ENCODE measurements at regions not wholly inside any gene's neighbourhood (a gene's known extent, or its start where the extent isn't known, plus 50 kb on each side); places are given as distances from the start of the nearest gene placed in this dataset.

DNA sequence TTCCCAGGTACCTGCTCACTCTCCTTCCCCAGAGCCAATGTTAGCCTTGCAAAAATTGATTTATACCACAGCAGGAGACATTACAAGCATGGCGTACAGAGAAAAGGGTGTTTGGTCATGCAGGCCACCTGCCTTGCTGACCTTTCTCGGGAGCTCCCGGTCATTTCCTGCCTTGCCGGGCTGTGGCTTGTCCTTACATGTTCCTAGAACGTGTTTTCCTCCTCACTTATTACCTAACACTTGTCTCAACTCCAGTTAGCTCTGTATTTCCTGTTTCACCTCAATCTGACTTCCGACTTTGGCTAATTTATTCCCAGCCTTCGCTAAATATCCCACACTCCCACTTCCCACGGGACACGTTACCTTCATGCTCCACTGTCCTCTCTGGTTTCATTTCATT, 282.5 kb downstream of the ICE1 start:
- Histone ChIP-seq H3K9me3 (ENCODE audit: control insufficient read depth, insufficient read depth, low read length) (no peaks in the 10 kb centered on the region), H3K27me3 (ENCODE audit: control insufficient read depth, low read length) (no peaks in the 10 kb centered on the region), H3K4me3 (ENCODE audit: low read length) (no peak overlapping the region), H4K20me1 (ENCODE audit: control insufficient read depth, insufficient read depth, low read depth, low read length) (no peaks in the 10 kb centered on the region), H3K36me3 (ENCODE audit: control insufficient read depth, low read length) (no peaks in the 10 kb centered on the region), H3K9me2 (replicated peaks; ENCODE audit: control insufficient read depth, low read length) (no peaks in the 10 kb centered on the region), H3F3A (ENCODE audit: control insufficient read depth, insufficient read depth) (no peaks in the 10 kb centered on the region), H3K4me2 (ENCODE audit: low read length) (no peak overlapping the region), H3K27ac (ENCODE audit: low read depth, low read length) (no peak overlapping the region), H3K4me1 (ENCODE audit: control insufficient read depth, low read length) (no peaks in the 10 kb centered on the region), H3K79me2 (ENCODE audit: control insufficient read depth, low read length) (no peaks in the 10 kb centered on the region)
- TF ChIP-seq EZH2phosphoT487 (IDR thresholded peaks at IDR 0.05; ENCODE audit: borderline replicate concordance, low read length), result no peak
- TF ChIP-seq, protein P1, sequence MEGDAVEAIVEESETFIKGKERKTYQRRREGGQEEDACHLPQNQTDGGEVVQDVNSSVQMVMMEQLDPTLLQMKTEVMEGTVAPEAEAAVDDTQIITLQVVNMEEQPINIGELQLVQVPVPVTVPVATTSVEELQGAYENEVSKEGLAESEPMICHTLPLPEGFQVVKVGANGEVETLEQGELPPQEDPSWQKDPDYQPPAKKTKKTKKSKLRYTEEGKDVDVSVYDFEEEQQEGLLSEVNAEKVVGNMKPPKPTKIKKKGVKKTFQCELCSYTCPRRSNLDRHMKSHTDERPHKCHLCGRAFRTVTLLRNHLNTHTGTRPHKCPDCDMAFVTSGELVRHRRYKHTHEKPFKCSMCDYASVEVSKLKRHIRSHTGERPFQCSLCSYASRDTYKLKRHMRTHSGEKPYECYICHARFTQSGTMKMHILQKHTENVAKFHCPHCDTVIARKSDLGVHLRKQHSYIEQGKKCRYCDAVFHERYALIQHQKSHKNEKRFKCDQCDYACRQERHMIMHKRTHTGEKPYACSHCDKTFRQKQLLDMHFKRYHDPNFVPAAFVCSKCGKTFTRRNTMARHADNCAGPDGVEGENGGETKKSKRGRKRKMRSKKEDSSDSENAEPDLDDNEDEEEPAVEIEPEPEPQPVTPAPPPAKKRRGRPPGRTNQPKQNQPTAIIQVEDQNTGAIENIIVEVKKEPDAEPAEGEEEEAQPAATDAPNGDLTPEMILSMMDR (IDR thresholded peaks at IDR 0.05; ENCODE audit: low read depth, low read length, poor library complexity, severe bottlenecking), result no peak

DNA sequence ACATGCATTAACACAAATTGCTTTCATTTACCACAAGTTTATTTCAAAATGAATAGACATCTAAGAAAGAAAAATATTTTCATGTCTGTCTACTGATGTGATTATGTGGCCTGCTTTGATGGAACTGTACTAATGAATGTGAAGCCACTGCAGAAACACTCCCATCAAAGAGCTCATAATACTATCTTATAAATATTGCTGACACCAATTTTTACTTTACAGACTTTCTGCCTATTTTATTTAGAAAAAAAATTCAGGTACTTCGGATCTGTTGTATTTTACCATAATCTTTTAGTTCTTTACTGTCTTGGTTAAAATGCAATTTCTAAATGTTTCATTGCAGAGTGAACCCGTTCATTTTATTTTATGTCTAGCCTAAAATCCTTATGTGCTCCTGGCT, 281.9 kb downstream of the ICE1 start:
- Histone ChIP-seq H3K9me3 (ENCODE audit: control insufficient read depth, insufficient read depth, low read length) (no peaks in the 10 kb centered on the region), H3K27ac (ENCODE audit: low read depth, low read length) (no peak overlapping the region), H3K4me1 (ENCODE audit: control insufficient read depth, low read length) (no peaks in the 10 kb centered on the region), H3K4me3 (ENCODE audit: low read length) (no peak overlapping the region), H4K20me1 (ENCODE audit: control insufficient read depth, insufficient read depth, low read depth, low read length) (no peaks in the 10 kb centered on the region), H3K27me3 (ENCODE audit: control insufficient read depth, low read length) (no peaks in the 10 kb centered on the region), H3K36me3 (ENCODE audit: control insufficient read depth, low read length) (no peaks in the 10 kb centered on the region), H3K79me2 (ENCODE audit: control insufficient read depth, low read length) (no peaks in the 10 kb centered on the region), H3K9me2 (replicated peaks; ENCODE audit: control insufficient read depth, low read length) (no peaks in the 10 kb centered on the region), H3K4me2 (ENCODE audit: low read length) (no peak overlapping the region), H3F3A (ENCODE audit: control insufficient read depth, insufficient read depth) (no peaks in the 10 kb centered on the region)
- TF ChIP-seq EZH2phosphoT487 (IDR thresholded peaks at IDR 0.05; ENCODE audit: borderline replicate concordance, low read length), result no peak
- TF ChIP-seq, protein P1 (IDR thresholded peaks at IDR 0.05; ENCODE audit: low read depth, low read length, poor library complexity, severe bottlenecking), result no peak

DNA sequence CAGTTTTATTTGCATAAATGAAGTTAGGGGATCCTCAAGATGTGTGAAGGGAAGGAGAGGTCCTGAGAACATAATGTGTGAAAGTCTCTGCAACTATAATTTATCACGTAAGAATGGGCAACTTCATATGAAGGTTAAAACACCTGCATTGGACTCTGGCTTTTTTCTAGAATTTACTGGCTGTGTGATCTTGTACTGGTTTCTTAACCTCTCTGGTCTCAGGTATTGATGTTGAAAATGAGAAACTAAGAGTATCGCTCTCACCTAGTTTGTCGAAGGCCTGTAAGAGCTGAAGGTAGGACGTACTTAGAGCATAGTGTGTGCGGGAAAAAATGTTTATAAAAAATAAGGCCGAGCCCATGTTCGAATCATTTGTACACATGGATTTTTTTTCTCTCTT, 280.5 kb downstream of the ICE1 start:
- Histone ChIP-seq H3K9me2 (replicated peaks; ENCODE audit: control insufficient read depth, low read length) (no peaks in the 10 kb centered on the region), H3K4me1 (ENCODE audit: control insufficient read depth, low read length) (no peaks in the 10 kb centered on the region), H3K4me2 (ENCODE audit: low read length) (no peak overlapping the region), H4K20me1 (ENCODE audit: control insufficient read depth, insufficient read depth, low read depth, low read length) (no peaks in the 10 kb centered on the region), H3K9me3 (ENCODE audit: control insufficient read depth, insufficient read depth, low read length) (no peaks in the 10 kb centered on the region), H3K36me3 (ENCODE audit: control insufficient read depth, low read length) (no peaks in the 10 kb centered on the region), H3K4me3 (ENCODE audit: low read length) (no peak overlapping the region), H3K79me2 (ENCODE audit: control insufficient read depth, low read length) (no peaks in the 10 kb centered on the region), H3K27ac (ENCODE audit: low read depth, low read length) (no peak overlapping the region), H3F3A (ENCODE audit: control insufficient read depth, insufficient read depth) (no peaks in the 10 kb centered on the region), H3K27me3 (ENCODE audit: control insufficient read depth, low read length) (no peaks in the 10 kb centered on the region)
- TF ChIP-seq EZH2phosphoT487 (IDR thresholded peaks at IDR 0.05; ENCODE audit: borderline replicate concordance, low read length), result no peak
- TF ChIP-seq, protein P1 (IDR thresholded peaks at IDR 0.05; ENCODE audit: low read depth, low read length, poor library complexity, severe bottlenecking), result no peak

DNA sequence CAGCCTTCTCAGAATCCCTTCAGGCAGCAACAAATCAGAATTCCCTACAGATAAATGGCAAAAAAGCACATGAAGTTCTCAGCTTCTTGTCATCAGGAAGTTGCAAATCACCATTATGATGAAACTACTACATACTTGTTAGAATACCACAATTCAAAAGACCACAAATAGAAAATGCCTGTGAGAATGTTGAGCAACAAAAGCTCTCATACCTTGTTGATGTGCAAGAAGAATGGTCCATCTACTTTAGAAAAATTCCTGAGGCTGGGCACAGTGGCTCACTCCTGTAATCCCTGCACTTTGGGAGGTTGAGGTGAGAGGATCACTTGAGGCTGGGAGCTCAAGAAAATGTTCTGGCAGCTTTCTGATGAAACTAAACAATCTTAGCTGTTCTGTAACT, 278.1 kb downstream of the ICE1 start:
- H3F3A ChIP-seq (ENCODE audit: control insufficient read depth, insufficient read depth), result no peaks in the 10 kb centered on the region

More for the DNA sequence above, 278.1 kb downstream of the ICE1 start:
- Histone ChIP-seq H3K4me3 (ENCODE audit: low read length) (no peak overlapping the region), H3K4me1 (ENCODE audit: control insufficient read depth, low read length) (no peaks in the 10 kb centered on the region), H3K27ac (ENCODE audit: low read depth, low read length) (no peak overlapping the region), H3K4me2 (ENCODE audit: low read length) (no peak overlapping the region), H4K20me1 (ENCODE audit: control insufficient read depth, insufficient read depth, low read depth, low read length) (no peaks in the 10 kb centered on the region), H3K27me3 (ENCODE audit: control insufficient read depth, low read length) (no peaks in the 10 kb centered on the region), H3K9me2 (replicated peaks; ENCODE audit: control insufficient read depth, low read length) (no peaks in the 10 kb centered on the region), H3K79me2 (ENCODE audit: control insufficient read depth, low read length) (no peaks in the 10 kb centered on the region), H3K36me3 (ENCODE audit: control insufficient read depth, low read length) (no peaks in the 10 kb centered on the region), H3K9me3 (ENCODE audit: control insufficient read depth, insufficient read depth, low read length) (0 out of 2 replicates have a peak, but pooled peaks cover 4% of the 10 kb centered on the region)
- TF ChIP-seq EZH2phosphoT487 (IDR thresholded peaks at IDR 0.05; ENCODE audit: borderline replicate concordance, low read length), result no peak
- TF ChIP-seq, protein P1 (IDR thresholded peaks at IDR 0.05; ENCODE audit: low read depth, low read length, poor library complexity, severe bottlenecking), result no peak

All from DOHH2 (cell line).